GM21786 (cell line): ENCODE measurements at regions not wholly inside any gene's neighbourhood (a gene's known extent, or its start where the extent isn't known, plus 50 kb on each side); places are given as distances from the start of the nearest gene placed in this dataset.

Experiments
- ATAC-seq: cut with Tn5 transposase; IDR thresholded peaks from one replicate; pipeline ENCODE4 v1.9.1; 2021; ENCODE audit not compliant: unreplicated experiment

- ATAC-seq, result no peak
Measured at GRCh38 chr13:73370066-73370465, 311.3 kb downstream of the KLF5 start.

- no peak for ATAC-seq
Measured at GRCh38 chr13:73369095-73369494, 310.3 kb downstream of the KLF5 start.

DNA sequence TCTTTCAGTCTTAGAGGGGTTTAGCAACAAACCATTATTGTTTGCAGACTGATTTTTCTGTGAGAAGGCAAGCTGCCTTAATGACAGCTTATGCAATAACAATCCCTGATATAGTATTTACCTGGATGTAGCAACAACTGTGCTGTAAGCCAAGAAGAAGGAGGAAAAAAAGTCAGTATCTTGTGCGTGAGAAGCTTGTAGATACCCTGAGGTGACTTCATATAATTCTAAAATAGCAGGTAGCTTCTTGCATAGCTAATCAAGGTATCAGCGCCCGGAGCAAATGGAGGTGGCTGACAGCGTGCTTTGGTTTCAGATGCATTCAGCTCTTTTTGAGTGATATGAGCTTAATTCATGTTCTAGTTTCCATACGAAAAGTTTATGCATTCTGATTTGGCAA lies 309.8 kb downstream of the KLF5 start:
- no peak for ATAC-seq

DNA sequence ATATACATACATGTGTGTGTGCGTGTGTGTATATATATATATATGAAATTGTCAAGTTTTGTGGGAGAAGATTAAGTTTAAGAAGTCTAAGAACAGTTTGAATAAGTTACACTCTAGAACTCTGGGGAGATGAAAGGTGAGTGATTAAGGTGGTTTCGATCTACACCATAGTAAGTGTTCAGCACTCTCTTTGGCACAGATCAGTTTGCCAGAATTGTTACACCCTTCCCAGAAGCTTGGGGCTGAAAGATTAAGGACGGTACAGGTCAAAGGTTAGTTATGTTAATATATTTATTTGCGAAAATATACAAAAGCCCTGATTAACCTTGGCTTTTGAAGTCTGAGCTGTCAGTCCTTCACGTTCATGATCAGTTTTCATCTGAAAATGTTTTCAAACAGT lies 309.1 kb downstream of the KLF5 start:
- no peak for ATAC-seq

DNA sequence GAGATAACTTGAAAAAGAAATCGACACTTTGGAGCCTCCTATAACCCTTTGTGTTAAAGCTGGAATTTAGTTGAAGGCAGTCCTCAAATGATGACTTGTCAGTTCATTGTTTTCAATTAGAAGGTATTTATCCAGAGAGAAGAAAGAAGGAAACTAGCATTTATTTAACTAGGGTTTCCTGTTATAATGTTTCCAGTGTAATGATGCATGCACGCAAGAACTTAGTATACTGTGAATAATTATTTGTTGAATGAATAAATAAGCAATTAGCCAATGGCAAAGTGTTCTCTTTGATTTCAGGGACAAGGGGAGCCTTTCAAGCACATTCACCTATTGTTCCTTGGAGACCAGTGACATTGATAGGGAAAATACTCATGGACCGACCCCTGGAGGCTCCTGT lies 307.4 kb downstream of the KLF5 start:
- ATAC-seq, result no peak

DNA sequence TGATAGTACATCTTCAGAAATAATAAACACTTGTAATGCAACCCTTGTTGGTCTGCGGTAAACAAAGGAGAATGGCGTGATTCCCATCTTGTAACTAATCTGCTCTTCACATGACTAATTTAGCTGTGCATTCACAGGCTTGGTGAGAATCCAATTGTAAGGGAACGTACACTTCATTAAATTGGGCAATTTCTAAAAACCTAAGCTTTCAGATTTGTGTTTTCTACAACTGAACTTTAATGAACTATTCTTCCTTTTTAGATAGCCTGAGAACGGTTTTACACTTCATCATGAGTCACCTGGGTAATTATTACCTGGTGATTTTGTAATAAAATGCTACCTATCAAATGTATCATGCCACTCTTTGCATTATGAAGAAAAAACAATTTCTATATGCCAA lies 306.9 kb downstream of the KLF5 start:
- no peak for ATAC-seq

GRCh38 chr13:73365252-73365651 lies 306.4 kb downstream of the KLF5 start:
- no peak for ATAC-seq

DNA sequence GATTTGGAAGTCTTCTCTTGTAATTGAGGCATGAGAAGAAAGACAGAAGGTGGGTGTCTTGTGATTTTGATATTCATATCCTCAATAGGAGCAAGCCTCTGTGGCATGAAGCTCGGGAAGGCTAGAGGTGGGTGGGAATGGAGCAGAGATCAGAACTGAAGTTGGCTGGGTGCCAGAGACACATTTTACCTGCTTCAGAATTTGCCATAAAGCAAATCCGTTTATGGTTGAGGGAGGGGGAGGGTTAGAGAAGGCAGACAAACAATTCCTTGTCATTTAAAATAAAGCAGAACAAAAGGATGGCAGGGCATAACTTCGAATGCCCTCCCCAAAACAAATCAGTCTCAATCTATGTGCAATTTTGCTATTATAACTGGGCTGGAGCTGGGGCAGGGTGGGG lies 305.9 kb downstream of the KLF5 start:
- no peak for ATAC-seq

DNA sequence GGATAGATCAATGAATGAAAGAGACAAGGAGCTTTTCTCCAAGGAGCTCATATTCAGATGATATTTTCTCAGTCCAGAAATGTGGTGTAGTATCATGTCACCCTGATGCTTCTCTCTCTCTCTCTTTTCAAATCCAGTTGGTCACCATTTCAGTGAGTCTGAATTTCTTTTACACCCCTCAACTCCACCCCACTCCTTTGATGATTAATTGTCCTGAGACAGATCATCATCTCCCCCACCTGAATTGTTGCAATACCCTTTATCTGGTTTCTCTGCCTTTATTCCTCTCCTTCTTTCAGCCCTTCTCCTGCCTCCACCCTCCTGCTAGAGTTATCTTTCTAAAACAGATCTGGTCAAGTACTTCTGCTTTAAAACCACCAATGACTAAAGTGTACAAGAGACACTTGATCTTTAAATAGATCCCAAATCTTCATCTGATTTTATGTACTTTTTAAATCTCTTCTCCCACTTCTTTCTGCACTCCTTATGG lies 299.8 kb downstream of the KLF5 start:
- no peak for ATAC-seq

DNA sequence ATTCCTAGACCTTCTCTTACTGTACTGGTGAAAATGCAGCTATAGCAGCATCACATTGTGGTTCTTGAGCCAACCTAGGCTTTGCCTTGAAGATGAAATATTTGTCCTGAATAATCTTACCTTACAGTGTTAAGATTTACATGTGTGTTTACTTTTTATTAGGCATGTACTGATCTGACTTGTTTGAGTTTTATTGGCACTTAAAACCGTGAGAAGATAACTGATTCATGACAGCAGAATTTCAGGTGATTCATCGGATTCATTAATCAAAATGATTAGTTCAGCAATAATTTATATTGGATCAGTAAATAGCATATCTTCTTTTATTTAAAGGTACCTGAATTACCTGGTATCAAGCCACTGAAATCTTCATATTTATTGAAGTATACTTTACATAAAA lies 296.3 kb downstream of the KLF5 start:
- ATAC-seq, result no peak

GRCh38 chr13:73351730-73352129 lies 292.9 kb downstream of the KLF5 start:
- no peak for ATAC-seq

- ATAC-seq, result no peak
Measured at GRCh38 chr13:73341748-73342147, 282.9 kb downstream of the KLF5 start.

DNA sequence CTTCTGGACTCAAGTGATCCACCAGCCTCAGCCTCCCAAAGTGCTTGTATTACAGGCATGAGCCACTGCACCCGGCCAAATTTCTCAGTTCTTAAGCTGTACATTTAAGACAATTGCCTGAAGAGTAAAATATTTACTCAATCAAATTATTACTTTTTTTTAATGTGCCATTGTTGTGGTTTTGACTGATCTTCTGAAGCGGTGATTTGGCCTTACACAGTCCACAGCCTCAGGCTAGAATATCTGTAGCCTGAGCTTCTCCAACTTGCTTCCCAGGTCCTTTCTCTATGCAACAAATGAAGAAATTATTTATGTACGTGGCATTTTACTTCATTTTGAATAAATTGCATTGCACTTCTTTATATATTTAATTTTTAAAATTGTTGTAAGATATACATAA lies 281.3 kb downstream of the KLF5 start:
- ATAC-seq, result no peak

- no peak for ATAC-seq
Measured at GRCh38 chr13:73339086-73339485, 280.3 kb downstream of the KLF5 start.

DNA sequence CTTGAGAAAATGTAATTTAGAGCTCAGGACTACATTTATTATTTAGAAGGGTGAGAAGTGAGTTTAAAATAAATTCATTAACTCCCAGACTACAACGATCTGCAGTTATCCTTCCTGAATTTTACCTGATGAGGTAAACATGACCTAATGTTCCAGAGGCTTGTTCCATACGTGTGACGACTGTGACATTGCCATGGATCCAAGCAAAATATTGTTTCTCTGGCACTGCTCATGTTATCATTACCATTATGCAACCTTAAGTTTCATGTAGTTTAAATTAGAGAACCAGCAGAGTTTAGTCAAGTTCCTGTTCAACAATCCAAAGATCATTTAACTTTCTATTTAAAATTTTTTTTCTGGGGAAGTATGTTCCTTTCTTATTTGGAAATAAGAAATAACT lies 279.6 kb downstream of the KLF5 start:
- no peak for ATAC-seq

- no peak for ATAC-seq
Measured at GRCh38 chr13:73337532-73337931, 278.7 kb downstream of the KLF5 start.

GRCh38 chr13:73336773-73337172 lies 278.0 kb downstream of the KLF5 start:
- no peak for ATAC-seq

DNA sequence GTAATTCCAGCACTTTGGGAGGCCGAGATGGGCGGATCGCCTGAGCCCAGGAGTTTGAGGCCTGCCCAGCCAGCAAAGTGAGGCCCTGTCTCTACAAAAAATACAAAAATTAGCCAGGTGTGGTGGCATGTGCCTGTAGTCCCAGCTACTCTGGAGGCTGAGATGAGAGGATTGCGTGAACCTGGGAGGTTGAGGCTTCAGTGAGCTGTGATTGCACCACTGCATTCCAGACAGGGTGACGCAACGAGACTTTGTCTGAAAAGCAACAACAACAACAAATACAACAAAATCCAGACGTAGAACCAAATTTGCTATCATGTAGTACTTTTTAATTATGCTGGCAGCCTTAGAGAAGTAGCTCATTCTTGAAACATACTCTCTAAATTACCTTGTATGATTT lies 277.1 kb downstream of the KLF5 start:
- ATAC-seq, result no peak

- peak; percentile 98 for ATAC-seq
Measured at GRCh38 chr13:73335210-73335609, 276.4 kb downstream of the KLF5 start.

GRCh38 chr13:73334445-73334844 lies 275.6 kb downstream of the KLF5 start:
- ATAC-seq, result no peak

DNA sequence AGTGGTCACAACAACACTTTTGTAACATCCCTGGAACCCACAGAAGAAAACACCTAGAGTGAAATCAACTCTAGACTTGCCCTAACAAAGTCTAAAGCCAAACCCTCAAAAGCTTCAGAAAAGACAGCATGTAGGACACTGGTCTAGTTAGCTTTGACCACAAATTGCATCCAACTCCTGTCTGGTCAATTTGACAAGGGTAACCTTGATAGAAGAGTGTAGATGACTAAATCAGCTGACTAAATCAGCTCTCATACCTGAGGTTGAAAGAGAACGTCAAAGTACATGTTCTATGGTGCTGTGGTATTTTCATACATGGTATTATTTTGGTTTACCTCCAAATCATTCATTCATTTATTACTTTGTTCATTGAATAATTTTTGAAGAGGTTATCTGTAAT lies 272.8 kb downstream of the KLF5 start:
- no peak for ATAC-seq

- no peak for ATAC-seq
Measured at GRCh38 chr13:73329355-73329754, 270.6 kb downstream of the KLF5 start.

DNA sequence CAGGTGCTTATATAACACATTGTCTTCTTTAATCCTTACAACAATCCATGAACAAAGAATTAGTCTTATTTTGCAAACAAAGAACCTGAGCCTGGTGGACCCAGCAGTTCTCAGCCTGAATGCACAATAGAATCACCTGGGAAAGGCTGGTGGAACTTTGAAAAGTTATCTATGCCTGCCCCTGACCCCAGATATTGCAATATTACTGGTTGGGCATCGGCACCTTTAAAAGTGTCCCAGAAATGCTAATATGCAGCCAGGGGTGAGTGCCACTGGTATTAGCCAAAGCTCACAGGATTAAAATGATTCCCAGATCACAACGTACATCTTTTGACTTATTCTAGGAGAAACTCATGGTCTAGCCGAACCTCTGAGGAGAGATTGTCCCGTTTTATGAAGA lies 268.8 kb downstream of the KLF5 start:
- ATAC-seq, result no peak
